ENCODE measurements at regions not wholly inside any gene's neighbourhood (a gene's known extent, or its start where the extent isn't known, plus 50 kb on each side); places are given as distances from the start of the nearest gene placed in this dataset.
"Not testable (repeated sequence)": the region's sequence is repeated elsewhere in the genome, so short reads cannot be mapped to it uniquely, and the experiment has no call there.

- DNase-seq, result no peak
These were observed 426.5 kb downstream of the RPS24 start for GRCh38 chr10:78460204-78460603.

DNA sequence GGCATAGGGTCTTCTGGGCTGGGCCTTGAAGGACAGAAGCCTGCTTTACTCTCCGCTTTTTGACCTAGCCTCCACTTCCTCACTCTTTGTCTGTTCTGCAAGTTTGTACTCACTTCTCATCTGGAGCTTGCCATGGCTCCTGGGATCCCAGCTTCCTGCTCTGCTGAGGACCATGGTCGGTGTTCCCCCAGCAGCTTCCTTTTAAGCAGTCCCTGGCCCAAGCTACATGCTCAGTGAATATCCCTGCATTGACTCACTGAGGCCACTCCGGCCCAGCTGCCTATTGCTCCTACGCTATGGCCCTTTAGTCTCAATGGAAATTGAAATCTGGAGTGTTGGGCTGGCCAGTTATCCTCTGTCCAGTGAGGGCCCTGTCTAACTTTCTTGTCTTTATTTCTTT, 427.7 kb downstream of the RPS24 start:
- DNase-seq, result no peak

- DNase-seq, result no peak
These were observed 428.5 kb downstream of the RPS24 start for GRCh38 chr10:78462176-78462575.

DNA sequence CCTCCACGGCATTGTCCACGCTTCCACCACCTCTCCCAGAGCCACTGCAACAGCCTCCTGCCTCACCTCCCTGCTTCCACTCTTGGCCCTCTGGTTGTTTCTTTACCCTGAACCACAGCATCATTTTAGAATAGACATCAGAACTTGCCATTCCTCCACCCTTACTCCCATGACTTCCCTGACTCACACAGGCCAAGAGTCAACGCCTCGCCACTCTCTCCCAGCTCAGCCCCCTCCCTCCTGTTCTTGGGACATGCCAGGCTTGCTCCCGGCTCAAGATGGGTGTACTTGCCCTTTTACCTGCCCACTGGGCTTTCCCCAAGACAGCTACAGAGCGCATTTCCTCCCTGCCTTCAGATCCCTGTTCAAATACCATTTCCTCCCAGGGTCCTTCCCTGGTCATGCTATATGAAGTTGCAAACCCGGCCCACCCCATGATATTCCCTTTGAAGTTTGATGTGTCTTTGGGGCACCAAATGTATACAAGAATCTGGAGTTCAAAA, 429.1 kb downstream of the RPS24 start:
- DNase-seq, result no peak

DNA sequence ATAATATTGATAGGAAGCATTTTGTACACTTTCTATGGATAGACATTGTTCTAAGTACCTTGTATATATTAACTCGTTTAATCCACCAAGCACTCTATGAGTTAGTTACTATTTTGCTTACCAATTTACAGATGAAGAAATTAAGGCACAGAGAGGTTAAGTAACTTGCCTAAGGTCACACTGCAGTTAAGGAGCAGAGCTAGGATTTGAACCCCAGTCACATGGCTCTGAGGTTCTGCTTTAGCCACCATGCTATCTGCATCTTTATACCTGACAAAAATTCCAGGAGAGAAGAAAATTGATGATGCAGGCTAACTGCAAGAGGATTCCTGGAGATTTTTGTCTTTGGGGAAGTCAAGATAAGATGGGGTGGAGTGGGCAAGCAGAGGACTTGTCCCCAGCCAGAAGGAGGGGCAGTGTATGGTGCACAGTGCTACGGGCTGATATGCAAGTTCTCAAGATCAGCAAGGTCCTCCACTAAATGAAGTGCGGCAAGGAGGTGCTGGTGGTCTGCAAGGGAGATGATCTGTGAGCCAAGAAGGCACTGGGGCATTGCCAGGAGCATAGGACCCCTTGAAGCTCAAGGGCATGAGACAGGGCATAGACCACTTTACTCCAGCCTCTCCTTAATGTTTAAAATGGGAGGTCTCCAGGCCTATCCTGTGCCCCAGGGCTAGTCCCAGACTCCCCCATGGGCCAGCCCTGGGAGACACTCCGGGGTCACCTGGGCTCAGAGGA, 430.6 kb downstream of the RPS24 start:
- no peak for DNase-seq

- no peak for DNase-seq
These were observed 431.2 kb downstream of the RPS24 start for GRCh38 chr10:78464856-78465267.

GRCh38 chr10:78465431-78465830, 431.8 kb downstream of the RPS24 start:
- no peak for DNase-seq

DNA sequence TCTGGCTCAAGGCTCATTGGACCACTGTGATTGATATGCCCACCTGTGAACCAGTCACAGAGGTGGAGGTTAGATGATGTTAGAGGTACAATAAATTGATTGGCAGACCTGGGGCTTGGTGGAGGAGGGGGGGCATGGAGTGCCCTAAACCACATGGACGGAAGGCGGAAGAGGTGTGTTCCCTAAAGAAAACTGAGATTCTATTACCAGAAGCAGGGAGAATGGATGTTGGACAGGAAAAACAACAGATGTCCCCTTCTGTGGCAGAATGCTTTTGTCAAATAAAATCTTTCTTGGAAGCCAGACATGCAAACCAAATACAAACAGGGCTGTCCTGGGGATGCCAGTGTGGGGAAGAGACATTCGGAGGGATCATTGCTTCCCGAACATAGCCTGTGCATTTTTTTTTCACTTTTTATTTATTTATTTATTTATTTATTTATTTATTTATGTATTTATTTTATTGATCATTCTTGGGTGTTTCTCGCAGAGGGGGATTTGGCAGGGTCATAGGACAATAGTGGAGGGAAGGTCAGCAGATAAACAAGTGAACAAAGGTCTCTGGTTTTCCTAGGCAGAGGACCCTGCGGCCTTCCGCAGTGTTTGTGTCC, 433.9 kb downstream of the RPS24 start:
- peak in 1 of 14 donors; percentile 71 for DNase-seq

DNA sequence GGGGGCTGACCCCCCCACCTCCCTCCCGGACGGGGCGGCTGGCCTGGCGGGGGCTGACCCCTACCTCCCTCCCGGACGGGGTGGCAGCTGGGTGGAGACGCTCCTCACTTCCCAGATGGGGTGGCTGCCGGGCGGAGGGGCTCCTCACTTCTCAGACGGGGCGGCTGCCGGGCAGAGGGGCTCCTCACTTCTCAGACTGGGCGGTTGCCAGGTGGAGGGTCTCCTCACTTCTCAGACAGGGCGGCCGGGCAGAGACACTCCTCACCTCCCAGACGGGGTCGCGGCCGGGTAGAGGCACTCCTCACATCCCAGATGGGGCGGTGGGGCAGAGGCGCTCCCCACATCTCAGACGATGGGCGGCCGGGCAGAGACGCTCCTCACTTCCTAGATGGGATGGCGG, 435.1 kb downstream of the RPS24 start:
- not testable (repeated sequence) for DNase-seq

GRCh38 chr10:78470267-78471103, 436.8 kb downstream of the RPS24 start:
- DNase-seq, result no peak

DNA sequence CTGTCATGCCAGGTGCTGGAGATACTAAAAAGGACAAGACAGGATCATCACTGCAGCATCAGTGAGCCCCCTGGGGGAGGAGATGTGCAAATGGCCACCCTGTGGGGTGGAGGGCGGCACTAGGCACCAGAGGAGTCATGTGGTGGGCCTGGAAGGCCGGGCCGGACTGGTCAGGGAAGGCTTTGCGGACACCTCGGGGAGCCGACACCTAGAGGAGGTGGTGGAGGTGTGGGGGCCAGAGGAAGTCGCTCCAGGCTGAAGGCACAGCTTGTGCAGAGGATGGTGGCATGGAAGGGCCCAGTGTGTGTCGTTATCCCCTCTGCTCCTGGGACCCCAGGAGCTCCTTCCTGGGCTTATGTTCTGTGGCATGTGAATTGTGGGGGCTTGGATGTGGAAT, 437.7 kb downstream of the RPS24 start:
- no peak for DNase-seq

DNA sequence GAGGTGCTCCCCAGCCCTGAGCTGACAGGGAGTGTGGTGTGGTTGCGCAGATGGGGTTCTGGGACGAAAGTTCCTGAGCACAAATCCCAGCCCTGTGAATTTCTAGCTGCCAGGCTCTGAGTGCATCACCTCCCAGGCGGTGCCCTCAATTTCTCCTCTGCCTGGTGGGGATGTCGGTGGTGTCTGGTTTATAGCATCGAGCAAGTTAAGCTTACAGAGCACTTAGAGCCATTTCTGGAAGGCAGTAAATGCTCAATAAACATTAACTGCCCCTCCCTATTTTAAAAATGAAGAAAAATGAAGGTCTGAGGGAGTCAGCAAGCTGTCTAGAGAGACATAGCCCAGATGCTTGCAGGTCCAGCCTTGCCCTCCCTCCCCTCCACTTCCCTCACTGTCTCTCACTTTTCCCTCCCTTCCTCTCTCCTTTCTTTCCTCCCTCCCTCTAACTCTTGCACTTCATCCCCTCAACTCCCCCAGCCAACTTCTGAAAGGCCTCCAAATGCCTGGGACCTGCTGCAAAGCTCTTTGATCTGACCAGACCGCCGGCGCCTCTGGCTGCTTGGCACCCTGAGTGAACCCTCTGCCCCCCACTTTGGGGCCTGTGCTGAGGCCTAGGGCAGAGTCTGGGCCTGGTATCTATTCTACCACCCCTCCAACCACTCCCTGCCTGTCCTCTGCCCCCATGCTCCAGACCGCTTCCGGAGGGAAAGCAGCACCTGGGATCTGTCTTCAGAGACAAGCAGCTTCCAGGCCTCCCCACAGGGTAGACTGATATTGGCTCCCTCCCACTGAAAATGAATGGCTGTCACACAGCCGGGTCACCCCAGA, 438.3 kb downstream of the RPS24 start:
- DNase-seq, result no peak

DNA sequence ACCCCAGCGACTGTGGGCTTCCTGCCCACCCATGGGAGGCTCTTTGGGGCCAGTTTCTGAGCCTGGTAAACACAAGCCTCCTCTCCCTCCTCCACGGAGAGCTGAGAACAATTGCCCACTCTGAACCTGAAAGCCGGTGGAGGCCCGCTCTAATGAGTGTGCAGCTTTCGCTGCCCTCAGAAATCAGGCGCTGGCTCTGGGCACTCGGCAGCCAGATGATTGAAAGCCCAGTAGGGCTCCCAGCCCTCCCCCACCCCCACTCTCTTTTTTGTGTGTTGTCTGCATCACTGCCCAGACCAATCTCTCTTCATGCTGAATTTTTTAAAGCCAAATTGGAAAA, 438.9 kb downstream of the RPS24 start:
- DNase-seq, result peak in 7 of 14 donors; percentile 11 to 52 (median 28)

- no peak for DNase-seq
These were observed 439.3 kb downstream of the RPS24 start for GRCh38 chr10:78473006-78473405.

GRCh38 chr10:78474743-78475142, 441.1 kb downstream of the RPS24 start:
- DNase-seq, result no peak

- DNase-seq, result no peak
These were observed 441.8 kb downstream of the RPS24 start for GRCh38 chr10:78475437-78475836.

- DNase-seq, result no peak
These were observed 442.5 kb downstream of the RPS24 start for GRCh38 chr10:78476156-78476555.

GRCh38 chr10:78476844-78477243, 443.2 kb downstream of the RPS24 start:
- DNase-seq, result no peak

DNA sequence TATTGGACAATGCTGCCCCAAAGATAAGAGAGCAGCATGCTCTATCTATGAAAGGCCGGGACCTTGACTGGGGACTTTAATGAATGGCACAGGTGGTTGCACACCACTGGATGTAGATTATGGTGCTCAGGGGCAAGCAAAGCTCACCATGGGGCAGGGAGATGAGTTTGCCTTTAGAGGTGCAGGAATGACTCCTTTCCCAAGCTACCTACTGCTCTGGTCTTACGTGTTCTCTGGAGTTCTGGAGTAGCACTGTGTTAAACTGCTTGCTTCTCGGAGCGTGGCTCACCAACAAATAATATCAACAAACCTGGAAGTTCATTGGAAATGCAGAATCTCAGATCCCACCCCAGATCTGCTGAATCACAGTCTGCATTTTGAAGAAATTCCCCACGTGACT, 445.3 kb downstream of the RPS24 start:
- no peak for DNase-seq

- no peak for DNase-seq
These were observed 445.8 kb downstream of the RPS24 start for GRCh38 chr10:78479467-78479866.

GRCh38 chr10:78481842-78482241, 448.2 kb downstream of the RPS24 start:
- DNase-seq, result no peak

DNA sequence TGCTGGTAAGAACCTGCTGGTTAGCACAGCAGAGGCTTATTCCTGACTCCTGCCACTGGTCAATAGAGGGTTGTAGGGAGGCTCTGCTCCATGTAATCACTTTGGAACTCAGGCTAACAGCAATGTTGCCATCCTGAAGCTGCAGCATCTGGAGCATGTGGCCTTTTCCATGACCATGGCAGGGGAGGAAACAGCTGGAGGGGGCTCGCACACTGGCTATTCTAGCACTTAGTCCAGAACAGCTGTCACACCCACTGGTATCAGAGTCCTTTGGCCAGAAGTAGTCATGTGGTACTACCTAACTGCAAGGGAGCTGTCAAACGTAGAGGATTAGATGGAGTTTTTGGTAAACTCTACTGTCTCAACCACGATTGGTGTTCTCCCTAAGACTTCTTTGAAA, 450.0 kb downstream of the RPS24 start:
- no peak for DNase-seq

- DNase-seq, result no peak
These were observed 455.4 kb downstream of the RPS24 start for GRCh38 chr10:78489034-78489433.
